MV-4-11 (cell line): ENCODE measurements at regions not wholly inside any gene's neighbourhood (a gene's known extent, or its start where the extent isn't known, plus 50 kb on each side); places are given as distances from the start of the nearest gene placed in this dataset.
A peak's percentile ranks its signal among the peaks of the same experiment; 100 is the strongest.

ENCODE experiments used
- DNase-seq: peaks from one replicate; lab custom pipeline; 2025; lab: John Stamatoyannopoulos, UW

DNA sequence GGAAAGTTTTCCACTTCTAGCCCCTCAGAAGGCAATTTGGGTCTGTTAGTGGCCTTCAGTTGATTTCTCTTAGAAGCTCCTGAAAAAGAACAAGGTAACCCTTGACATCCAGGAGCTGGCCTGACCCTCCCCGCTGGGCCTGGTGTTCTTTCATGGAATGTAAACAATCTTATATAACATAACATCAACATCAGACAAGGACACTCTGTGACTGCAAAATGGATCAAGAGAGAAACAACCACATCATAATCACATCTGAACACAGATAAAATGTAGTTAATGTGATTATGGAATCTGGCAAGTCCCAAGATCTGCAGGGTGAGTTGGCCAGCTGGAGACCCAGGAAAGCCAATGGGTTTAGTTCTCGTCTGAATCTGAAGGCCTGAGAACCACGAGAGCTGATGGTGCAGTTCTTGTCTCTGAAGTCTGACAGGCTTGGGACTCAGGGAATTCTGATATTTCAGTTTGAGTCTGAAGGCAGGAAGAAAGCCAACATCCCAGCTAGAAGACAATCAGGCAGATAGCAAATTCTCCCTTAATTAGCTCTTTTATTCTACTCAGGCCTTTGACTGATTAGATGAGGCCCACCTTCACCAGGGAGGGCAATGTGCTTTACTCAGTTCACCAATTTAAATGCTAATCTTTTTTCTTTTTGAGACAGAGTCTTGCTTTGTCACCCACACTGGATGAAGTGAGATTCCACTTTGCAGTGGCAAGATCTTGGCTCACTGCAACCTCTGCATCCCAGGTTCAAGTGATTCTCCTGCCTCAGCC lies 91.4 kb upstream of the NAMPT start:
- DNase-seq: no peak

DNA sequence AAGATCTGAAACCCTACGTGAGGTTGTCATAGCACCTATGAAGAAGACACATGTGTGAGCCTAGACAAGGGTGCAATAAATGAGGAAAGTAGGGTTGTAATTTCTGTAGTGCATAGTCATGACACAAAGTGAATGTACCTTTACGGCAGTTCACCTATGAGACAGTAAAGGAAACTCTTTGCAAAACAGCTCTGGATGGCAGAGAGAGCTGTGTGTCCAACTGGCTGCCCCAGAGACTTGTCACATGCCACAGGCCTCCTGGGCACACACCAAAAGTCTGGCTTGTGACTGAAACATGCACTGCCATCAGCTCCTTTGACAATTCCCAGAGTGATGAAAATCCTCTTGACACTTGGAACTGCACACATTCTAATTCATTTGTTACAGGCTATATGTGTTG lies 90.7 kb upstream of the NAMPT start:
- no peak for DNase-seq

DNA sequence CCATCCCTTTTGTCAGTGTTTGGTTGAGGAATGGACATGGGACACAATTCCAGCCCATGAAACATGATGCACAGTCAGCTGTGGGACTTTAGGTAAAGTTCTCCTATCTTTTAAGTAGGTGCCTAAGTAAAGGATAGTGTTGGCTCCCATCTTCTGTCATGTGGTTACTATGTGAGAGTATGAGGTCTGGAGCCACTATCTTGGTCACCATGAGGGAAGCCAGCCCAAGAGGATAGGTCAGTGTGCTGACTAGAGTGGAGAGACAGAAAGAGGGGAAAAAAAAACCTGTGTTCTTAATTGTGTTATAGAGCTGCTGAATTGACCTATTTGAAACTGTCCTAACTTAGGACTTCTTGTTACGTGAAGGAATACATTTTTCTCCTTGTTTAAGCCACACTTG lies 89.7 kb upstream of the NAMPT start:
- no peak for DNase-seq

- DNase-seq: no peak
Observed at GRCh38 chr7:106372595-106373318, 88.0 kb upstream of the NAMPT start.

GRCh38 chr7:106372126-106372525 lies 87.3 kb upstream of the NAMPT start:
- no peak for DNase-seq

GRCh38 chr7:106371629-106372028 lies 86.8 kb upstream of the NAMPT start:
- DNase-seq: peak; percentile 72

DNA sequence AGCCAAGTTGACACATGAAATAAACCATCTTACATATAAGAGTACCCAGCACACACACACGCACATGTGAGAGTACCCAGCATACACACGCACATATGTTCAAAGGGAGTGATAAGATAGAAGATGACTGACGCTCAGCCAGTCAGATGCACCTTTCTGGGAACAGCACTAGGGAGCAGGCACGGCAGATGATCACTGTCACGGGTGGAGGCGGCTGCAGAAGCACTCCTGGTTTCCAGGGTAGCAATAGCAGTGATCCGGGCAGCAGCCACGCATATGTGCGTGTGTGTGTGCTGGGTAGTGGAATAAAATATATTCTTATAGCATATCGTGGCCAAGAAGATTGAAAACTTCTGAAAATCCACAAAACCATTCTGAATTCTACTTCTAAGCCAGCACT lies 85.8 kb upstream of the NAMPT start:
- DNase-seq: no peak

- DNase-seq: no peak
Observed at GRCh38 chr7:106369816-106370215, 85.0 kb upstream of the NAMPT start.

- DNase-seq: peak; percentile 24
Observed at GRCh38 chr7:106369352-106369751, 84.6 kb upstream of the NAMPT start.

DNA sequence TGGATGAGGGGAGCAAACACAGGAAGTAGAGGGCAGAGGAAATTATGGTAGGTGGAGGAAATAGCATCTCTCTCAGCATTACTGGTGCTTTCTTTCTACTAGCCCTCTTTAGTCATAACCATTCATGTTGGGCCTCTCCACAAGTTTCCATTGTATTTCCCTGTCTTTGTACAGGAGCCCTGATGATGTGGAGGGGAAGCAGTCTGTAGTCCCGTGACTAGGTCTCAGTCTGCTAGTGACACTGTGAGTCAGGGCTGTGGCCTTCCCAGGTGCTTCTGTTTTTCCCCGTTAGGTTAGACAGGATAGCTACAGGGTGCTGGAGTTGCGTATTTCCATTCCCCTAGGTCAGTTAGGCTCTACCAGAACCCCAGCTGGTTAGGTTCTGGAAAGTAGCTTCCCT lies 82.9 kb upstream of the NAMPT start:
- no peak for DNase-seq

DNA sequence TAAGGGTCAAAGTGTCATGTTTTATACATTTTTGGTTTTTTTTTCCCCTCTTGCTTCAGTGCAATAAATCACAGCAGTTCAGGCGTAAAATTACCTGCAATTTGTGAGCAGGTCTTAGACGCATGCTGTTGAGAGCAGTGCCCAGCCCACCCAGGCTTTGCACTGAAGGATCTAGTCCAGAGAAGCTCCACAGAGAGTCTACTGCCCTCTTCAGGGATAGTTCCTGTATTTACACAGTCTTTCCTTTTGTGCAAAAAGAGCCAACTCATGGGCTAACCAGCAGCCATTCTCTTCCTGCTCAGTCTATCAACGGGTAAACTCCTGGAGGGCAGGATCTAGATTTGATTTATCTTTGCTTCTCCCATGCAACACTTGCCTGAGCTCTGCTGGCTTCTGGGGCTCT lies 82.2 kb upstream of the NAMPT start:
- peak; percentile 29 for DNase-seq

GRCh38 chr7:106365252-106366005 lies 80.6 kb upstream of the NAMPT start:
- DNase-seq: peak; percentile 65

DNA sequence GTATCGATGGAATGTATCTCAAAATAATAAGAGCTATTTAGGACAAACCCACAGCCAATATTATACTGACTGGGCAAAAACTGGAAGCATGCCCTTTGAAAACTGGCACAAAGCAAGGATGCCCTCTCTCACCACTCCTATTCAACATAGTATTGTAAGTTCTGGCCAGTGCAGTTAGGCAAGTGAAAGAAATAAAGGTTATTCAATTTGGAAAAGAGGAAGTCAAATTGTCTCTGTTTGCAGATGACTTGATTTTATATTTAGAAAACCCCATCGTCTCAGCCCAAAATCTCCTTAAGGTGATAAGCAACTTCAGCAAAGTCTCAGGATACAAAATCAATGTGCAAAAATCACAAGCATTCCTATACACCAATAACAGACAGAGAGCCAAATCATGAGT lies 77.7 kb upstream of the NAMPT start:
- DNase-seq: peak; percentile 1

GRCh38 chr7:106358103-106358663 lies 73.4 kb upstream of the NAMPT start:
- DNase-seq: peak; percentile 72

- peak; percentile 32 for DNase-seq
Observed at GRCh38 chr7:106357675-106358074, 72.9 kb upstream of the NAMPT start.

GRCh38 chr7:106354822-106355221 lies 70.0 kb upstream of the NAMPT start:
- no peak for DNase-seq

DNA sequence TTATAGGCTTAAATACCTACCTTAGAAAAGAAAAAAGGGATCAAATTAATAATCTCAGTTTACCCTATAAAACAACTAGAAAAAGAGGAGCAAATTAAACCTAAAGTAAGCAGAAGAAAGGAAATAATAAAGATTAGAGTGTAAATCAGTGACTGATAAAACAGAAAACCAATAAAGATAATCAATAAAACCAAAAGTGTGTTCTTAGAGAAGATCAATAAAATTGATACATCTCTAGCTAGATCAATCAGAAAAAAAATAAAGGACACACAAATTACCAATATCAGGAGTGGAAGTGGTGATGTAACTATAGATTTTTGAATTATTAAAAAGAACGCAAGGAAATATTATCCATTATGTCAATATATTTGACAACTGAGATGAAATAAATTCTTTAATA lies 69.2 kb upstream of the NAMPT start:
- no peak for DNase-seq

DNA sequence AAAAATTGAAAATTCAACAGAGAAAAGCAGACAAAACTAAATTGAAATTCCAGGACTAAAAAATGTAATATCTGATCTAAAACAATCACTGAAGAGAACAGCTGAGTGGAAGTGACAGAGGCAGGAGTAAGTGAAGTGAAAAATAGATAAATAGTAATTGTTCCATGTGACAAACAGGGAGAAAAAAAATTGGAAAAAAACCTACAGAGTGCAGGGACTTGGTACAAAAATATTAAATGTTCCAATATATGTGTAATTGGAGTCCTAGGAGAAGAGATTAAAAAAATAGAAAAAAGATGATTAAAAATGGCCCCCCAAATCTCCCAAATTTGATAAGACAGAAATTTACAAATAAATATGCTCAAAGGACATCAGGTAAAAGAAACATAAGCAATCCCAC lies 63.4 kb upstream of the NAMPT start:
- no peak for DNase-seq

GRCh38 chr7:106347229-106347833 lies 62.5 kb upstream of the NAMPT start:
- DNase-seq: peak; percentile 76

GRCh38 chr7:106346678-106347217 lies 62.0 kb upstream of the NAMPT start:
- DNase-seq: peak; percentile 98

DNA sequence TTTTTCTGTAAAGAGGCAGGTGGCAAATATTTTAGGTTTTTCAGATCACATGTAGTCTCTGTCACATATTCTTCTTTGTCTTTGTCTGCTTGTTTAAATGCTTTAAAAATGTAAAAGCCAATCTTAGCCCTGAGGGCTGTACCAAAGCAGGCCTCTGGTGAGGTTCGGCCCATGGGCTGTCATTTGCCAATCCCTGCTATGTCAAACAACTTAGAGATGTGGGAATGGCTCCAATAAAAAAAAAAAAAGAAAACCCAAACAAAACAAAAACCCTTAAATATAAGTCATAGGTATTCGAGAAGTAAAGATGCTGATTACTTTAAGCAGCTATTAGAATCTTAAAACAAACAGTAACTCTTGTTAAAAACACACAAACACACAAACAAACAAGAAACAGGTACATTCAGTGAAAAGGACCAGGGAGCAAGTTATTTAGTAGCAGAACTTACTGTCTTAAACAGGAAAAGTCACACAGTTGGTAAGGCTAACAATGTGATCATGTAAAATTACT lies 61.4 kb upstream of the NAMPT start:
- no peak for DNase-seq
